ENCODE measurements at regions not wholly inside any gene's neighbourhood (a gene's known extent, or its start where the extent isn't known, plus 50 kb on each side); places are given as distances from the start of the nearest gene placed in this dataset.
"Not testable (repeated sequence)": the region's sequence is repeated elsewhere in the genome, so short reads cannot be mapped to it uniquely, and the experiment has no call there.

GRCh38 chr10:4243169-4243568, 458.2 kb upstream of the KLF6 start:
- Mint-ChIP-seq H3K27ac (no peak overlapping the region), H3K4me1 (peaks cover 13 to 39% (median 31%) of the 10 kb centered on the region in 3 donors)

DNA sequence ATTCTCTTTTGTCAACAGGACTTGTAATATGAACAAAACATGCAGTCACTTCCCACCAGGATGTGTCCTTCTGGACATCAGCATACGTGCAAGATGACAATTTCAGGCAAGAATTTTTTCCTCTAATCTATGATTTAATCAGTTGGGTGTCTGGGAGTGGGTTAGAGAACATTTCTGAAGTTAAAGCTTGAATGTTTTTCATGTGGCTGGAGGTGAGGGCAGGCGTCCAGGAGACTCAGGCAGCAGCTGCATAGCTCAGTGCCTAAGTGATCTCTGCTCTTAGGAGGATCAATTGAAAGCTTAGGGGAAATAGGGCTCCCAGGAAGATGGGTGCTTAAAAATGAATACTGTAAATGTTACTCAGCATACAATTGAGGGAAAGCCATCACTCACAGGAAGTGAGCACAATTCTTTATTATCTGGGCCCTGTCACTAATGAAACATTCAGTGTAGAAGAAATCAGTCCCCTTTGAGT, 457.6 kb upstream of the KLF6 start:
- H3K27ac Mint-ChIP-seq = peak overlapping the region in 2 of 8 donors; percentile 6 to 7
- no peaks in the 10 kb centered on the region for H3K27me3 ChIP-seq (ENCODE audit: insufficient read depth, low read length, poor library complexity, severe bottlenecking)
- POLR2A ChIA-PET = interaction anchor here (0.7 kb wide), 1 partner anchor 95 kb away, joined by 3 read pairs; no protein-coding TSS in a partner anchor
- no peaks in the 10 kb centered on the region for H3K9me3 Mint-ChIP-seq
- H3K4me3 Mint-ChIP-seq = no peak overlapping the region
- CTCF ChIA-PET = no interaction called here
- no peak for DNase-seq
- no peak overlapping the region for H3K27ac ChIP-seq (ENCODE audit: low read depth, low read length)
- H3K4me1 ChIP-seq (ENCODE audit: insufficient read depth, low read length) = no peaks in the 10 kb centered on the region
- H3K4me1 Mint-ChIP-seq = peaks cover 13 to 39% (median 25%) of the 10 kb centered on the region in 3 donors
- no peak overlapping the region for H3K4me3 ChIP-seq (ENCODE audit: low read length)
- peaks cover 0 to 11% (median 3%) of the 10 kb centered on the region in 3 donors for H3K36me3 Mint-ChIP-seq
- peaks cover 0 to 1% of the 10 kb centered on the region in 2 donors for H3K27me3 Mint-ChIP-seq
- no peaks in the 10 kb centered on the region for H3K36me3 ChIP-seq (ENCODE audit: insufficient read depth, low read length)
- no peaks in the 10 kb centered on the region for H3K9me3 ChIP-seq (ENCODE audit: low read length)

More at GRCh38 chr10:4243169-4243568, 458.2 kb upstream of the KLF6 start:
- H3K9me3 Mint-ChIP-seq = no peaks in the 10 kb centered on the region
- no peak overlapping the region for H3K4me3 Mint-ChIP-seq
- no peaks in the 10 kb centered on the region for H3K27me3 ChIP-seq (ENCODE audit: insufficient read depth, low read length, poor library complexity, severe bottlenecking)
- no peaks in the 10 kb centered on the region for H3K9me3 ChIP-seq (ENCODE audit: low read length)
- H3K36me3 Mint-ChIP-seq = peaks cover 0 to 11% (median 3%) of the 10 kb centered on the region in 3 donors
- H3K4me3 ChIP-seq (ENCODE audit: low read length) = no peak overlapping the region
- H3K27ac ChIP-seq (ENCODE audit: low read depth, low read length) = no peak overlapping the region
- no peaks in the 10 kb centered on the region for H3K36me3 ChIP-seq (ENCODE audit: insufficient read depth, low read length)
- H3K4me1 ChIP-seq (ENCODE audit: insufficient read depth, low read length) = no peaks in the 10 kb centered on the region
- DNase-seq = no peak
- POLR2A ChIA-PET = interaction anchor here (0.6 to 0.7 kb wide), 2 partner anchors 9 to 96 kb away, joined by 3 read pairs; no protein-coding TSS in a partner anchor
- CTCF ChIA-PET = no interaction called here
- peaks cover 0 to 1% of the 10 kb centered on the region in 2 donors for H3K27me3 Mint-ChIP-seq

DNA sequence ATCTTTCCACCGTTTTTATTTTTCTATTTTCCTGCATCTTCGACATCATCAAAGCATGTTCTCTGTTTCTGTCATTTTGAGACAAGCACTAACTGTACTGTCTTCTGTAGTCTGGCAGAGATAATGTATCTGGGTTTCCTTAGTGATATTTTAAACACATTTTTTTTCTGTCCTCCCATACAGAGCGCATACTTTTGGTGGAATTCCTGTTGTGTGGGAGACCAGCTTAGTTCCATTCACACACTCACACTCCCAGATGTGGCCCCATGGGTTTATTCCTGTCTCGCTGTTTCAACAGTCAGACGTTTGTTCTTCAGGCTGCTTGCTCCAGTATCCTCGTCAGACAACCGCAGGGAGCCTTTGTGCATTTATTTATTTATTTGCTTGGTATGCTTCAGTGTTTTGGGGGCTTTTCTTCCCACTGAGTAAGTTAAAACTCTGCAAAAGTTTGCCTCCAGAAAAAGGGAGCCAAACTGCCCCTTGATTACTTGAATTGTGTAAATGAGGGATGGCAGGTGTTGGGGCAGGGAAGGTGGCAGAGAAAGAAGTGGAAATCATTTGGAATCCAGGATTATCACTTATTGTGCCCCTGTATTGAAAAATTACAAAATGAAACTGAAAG, 456.8 kb upstream of the KLF6 start:
- H3K27me3 Mint-ChIP-seq = peaks cover 0 to 1% of the 10 kb centered on the region in 2 donors
- peaks cover 11 to 34% (median 20%) of the 10 kb centered on the region in 3 donors for H3K4me1 Mint-ChIP-seq
- CTCF ChIA-PET = no interaction called here
- no peak for DNase-seq
- Histone ChIP-seq H3K4me1 (ENCODE audit: insufficient read depth, low read length) (no peaks in the 10 kb centered on the region), H3K4me3 (ENCODE audit: low read length) (no peak overlapping the region), H3K27me3 (ENCODE audit: insufficient read depth, low read length, poor library complexity, severe bottlenecking) (no peaks in the 10 kb centered on the region), H3K27ac (ENCODE audit: low read depth, low read length) (no peak overlapping the region), H3K9me3 (ENCODE audit: low read length) (no peaks in the 10 kb centered on the region), H3K36me3 (ENCODE audit: insufficient read depth, low read length) (no peaks in the 10 kb centered on the region)
- peaks cover 0 to 11% (median 3%) of the 10 kb centered on the region in 3 donors for H3K36me3 Mint-ChIP-seq
- no peak overlapping the region for H3K27ac Mint-ChIP-seq
- H3K4me3 Mint-ChIP-seq = no peak overlapping the region
- POLR2A ChIA-PET = no interaction called here
- H3K9me3 Mint-ChIP-seq = peaks cover 0 to 5% (median 0%) of the 10 kb centered on the region in 5 donors

- no peaks in the 10 kb centered on the region for H3K27me3 Mint-ChIP-seq
- DNase-seq = no peak
- Histone ChIP-seq H3K27me3 (ENCODE audit: insufficient read depth, low read length, poor library complexity, severe bottlenecking) (no peaks in the 10 kb centered on the region), H3K4me3 (ENCODE audit: low read length) (no peak overlapping the region), H3K27ac (ENCODE audit: low read depth, low read length) (no peak overlapping the region), H3K36me3 (ENCODE audit: insufficient read depth, low read length) (no peaks in the 10 kb centered on the region), H3K4me1 (ENCODE audit: insufficient read depth, low read length) (peaks cover 2% of the 10 kb centered on the region), H3K9me3 (ENCODE audit: low read length) (no peaks in the 10 kb centered on the region)
- POLR2A ChIA-PET = no interaction called here
- H3K4me3 Mint-ChIP-seq = no peak overlapping the region
- H3K9me3 Mint-ChIP-seq = peaks cover 0 to 5% (median 0%) of the 10 kb centered on the region in 5 donors
- H3K36me3 Mint-ChIP-seq = peaks cover 0 to 11% (median 0%) of the 10 kb centered on the region in 3 donors
- H3K27ac Mint-ChIP-seq = no peak overlapping the region
- CTCF ChIA-PET = no interaction called here
- peaks cover 8 to 28% (median 14%) of the 10 kb centered on the region in 3 donors for H3K4me1 Mint-ChIP-seq
These were observed 455.7 kb upstream of the KLF6 start for GRCh38 chr10:4240608-4241197.

DNA sequence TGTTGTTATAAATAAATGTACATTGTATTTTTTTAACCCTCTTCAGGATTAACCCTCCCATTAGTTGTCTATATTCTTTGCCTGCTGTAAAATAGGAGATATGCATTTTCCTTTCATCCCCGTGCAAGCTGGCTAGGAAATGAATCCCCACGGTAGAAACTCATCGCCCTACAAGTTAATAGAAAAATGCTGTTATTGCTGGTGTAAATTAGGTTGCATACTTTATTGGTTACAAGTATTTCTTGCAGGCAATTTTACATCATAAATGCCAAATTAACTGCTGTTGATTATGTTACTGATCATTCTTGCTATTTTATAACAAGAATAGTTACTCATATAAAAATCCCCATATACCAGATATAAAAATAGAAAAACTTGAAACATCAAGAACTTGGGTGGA, 454.2 kb upstream of the KLF6 start:
- H3K9me3 Mint-ChIP-seq = peaks cover 0 to 9% (median 1%) of the 10 kb centered on the region in 5 donors
- H3K4me1 Mint-ChIP-seq = peaks cover 20 to 41% (median 27%) of the 10 kb centered on the region in 3 donors
- Histone ChIP-seq H3K27ac (ENCODE audit: low read depth, low read length) (no peak overlapping the region), H3K4me1 (ENCODE audit: insufficient read depth, low read length) (peaks cover 8% of the 10 kb centered on the region), H3K27me3 (ENCODE audit: insufficient read depth, low read length, poor library complexity, severe bottlenecking) (no peaks in the 10 kb centered on the region), H3K4me3 (ENCODE audit: low read length) (no peak overlapping the region), H3K36me3 (ENCODE audit: insufficient read depth, low read length) (no peaks in the 10 kb centered on the region), H3K9me3 (ENCODE audit: low read length) (no peaks in the 10 kb centered on the region)
- H3K27ac Mint-ChIP-seq = no peak overlapping the region
- CTCF ChIA-PET = no interaction called here
- no peak for DNase-seq
- H3K27me3 Mint-ChIP-seq = no peaks in the 10 kb centered on the region
- peaks cover 0 to 7% (median 0%) of the 10 kb centered on the region in 3 donors for H3K36me3 Mint-ChIP-seq
- POLR2A ChIA-PET = no interaction called here
- no peak overlapping the region for H3K4me3 Mint-ChIP-seq

DNA sequence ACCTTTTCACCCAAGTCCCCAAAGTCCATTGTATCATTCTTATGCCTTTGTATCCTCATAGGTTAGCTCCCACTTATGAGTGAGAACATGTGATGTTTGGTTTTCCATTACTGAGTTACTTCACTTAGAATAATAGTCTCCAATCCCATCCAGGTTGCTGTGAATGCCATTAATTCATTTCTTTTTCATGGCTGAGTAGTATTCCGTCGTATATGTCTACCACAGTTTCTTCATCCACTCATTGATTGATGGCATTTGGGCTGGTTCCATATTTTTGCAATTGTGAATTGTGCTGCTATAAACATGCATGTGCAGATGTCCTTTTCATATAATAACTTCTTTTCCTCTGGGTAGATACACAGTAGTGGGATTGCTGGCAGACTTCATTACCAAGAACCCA, 451.9 kb upstream of the KLF6 start:
- H3K27ac ChIP-seq (ENCODE audit: low read depth, low read length); H3K27me3 ChIP-seq (ENCODE audit: insufficient read depth, low read length, poor library complexity, severe bottlenecking); H3K36me3 ChIP-seq (ENCODE audit: insufficient read depth, low read length); H3K36me3 Mint-ChIP-seq; H3K4me1 ChIP-seq (ENCODE audit: insufficient read depth, low read length); H3K9me3 ChIP-seq (ENCODE audit: low read length); DNase-seq; H3K4me3 Mint-ChIP-seq; H3K4me3 ChIP-seq (ENCODE audit: low read length); POLR2A ChIA-PET; CTCF ChIA-PET; H3K27ac Mint-ChIP-seq; H3K27me3 Mint-ChIP-seq: not testable (repeated sequence)
- Mint-ChIP-seq H3K4me1 (peaks cover 24 to 37% (median 33%) of the 10 kb centered on the region in 3 donors), H3K9me3 (peaks cover 1 to 16% (median 3%) of the 10 kb centered on the region in 5 donors)

DNA sequence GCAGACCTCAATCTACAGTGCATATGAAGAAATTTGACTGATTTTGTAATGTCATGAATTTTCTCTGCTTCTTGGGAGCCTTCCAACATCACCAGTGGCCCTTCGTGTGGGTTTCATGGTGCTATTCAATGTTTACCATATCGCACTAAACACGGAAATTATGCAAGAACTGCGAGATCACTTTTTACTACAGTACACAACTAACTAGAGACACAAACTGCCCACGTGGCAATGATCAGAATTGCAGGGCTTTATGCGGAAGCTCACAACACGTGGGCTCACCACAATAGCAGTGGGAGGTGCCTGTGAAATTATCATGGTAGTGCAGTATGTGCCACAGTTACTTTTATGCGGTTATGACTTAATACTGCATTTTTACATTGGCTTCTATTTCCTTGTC, 449.7 kb upstream of the KLF6 start:
- CTCF ChIA-PET = interaction anchor here (0.8 to 1.5 kb wide), 4 partner anchors 15 to 450 kb away, joined by 3 to 5 read pairs (median 3); partner anchors contain the start of gene KLF6
- POLR2A ChIA-PET = interaction anchor here (0.6 to 0.7 kb wide), 2 partner anchors 9 to 449 kb away, joined by 3 to 5 read pairs; partner anchors contain the start of gene KLF6

DNA sequence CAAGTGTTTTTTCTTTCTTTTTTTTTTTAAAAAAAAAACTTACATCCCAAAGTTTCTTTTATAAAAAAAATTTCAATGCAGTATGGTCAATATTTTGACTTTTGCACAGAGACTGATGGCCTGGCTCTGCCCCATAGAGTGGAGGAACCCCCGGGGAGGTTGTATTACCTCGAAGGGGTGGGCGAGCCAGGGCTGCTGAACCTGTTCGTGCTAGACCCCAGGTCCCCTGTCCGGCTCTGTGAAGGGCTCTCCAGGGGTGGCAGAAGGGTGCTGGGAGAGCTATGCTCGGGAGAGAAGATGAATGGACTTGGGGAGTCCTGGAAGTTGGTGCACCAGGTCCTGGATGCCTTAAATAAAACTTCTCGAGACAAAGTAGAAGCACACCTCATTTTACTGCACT, 446.4 kb upstream of the KLF6 start:
- ChIA-PET POLR2A (no interaction called here), CTCF (no interaction called here)
- no peak for DNase-seq
- Histone ChIP-seq H3K4me3 (ENCODE audit: low read length) (no peak overlapping the region), H3K27ac (ENCODE audit: low read depth, low read length) (no peak overlapping the region), H3K27me3 (ENCODE audit: insufficient read depth, low read length, poor library complexity, severe bottlenecking) (no peaks in the 10 kb centered on the region), H3K9me3 (ENCODE audit: low read length) (no peaks in the 10 kb centered on the region), H3K4me1 (ENCODE audit: insufficient read depth, low read length) (peaks cover 8% of the 10 kb centered on the region), H3K36me3 (ENCODE audit: insufficient read depth, low read length) (no peaks in the 10 kb centered on the region)
- Mint-ChIP-seq H3K27me3 (no peaks in the 10 kb centered on the region), H3K9me3 (peaks cover 0 to 12% (median 3%) of the 10 kb centered on the region in 5 donors), H3K4me1 (peaks cover 24 to 37% (median 36%) of the 10 kb centered on the region in 3 donors), H3K4me3 (no peak overlapping the region), H3K27ac (no peak overlapping the region), H3K36me3 (peaks cover 0 to 4% (median 0%) of the 10 kb centered on the region in 3 donors)

More for the DNA sequence above, 449.7 kb upstream of the KLF6 start:
- no peaks in the 10 kb centered on the region for H3K27me3 Mint-ChIP-seq
- peak overlapping the region; percentile 6 to 81 (median 46) for H3K27ac Mint-ChIP-seq
- Histone ChIP-seq H3K4me3 (ENCODE audit: low read length) (no peak overlapping the region), H3K36me3 (ENCODE audit: insufficient read depth, low read length) (no peaks in the 10 kb centered on the region), H3K27ac (ENCODE audit: low read depth, low read length) (no peak overlapping the region), H3K9me3 (ENCODE audit: low read length) (no peaks in the 10 kb centered on the region), H3K4me1 (ENCODE audit: insufficient read depth, low read length) (peaks cover 8% of the 10 kb centered on the region), H3K27me3 (ENCODE audit: insufficient read depth, low read length, poor library complexity, severe bottlenecking) (no peaks in the 10 kb centered on the region)
- peaks cover 0 to 7% (median 0%) of the 10 kb centered on the region in 3 donors for H3K36me3 Mint-ChIP-seq
- peak in 4 of 5 donors; percentile 47 to 80 (median 66) for DNase-seq
- peaks cover 24 to 37% (median 36%) of the 10 kb centered on the region in 3 donors for H3K4me1 Mint-ChIP-seq
- H3K4me3 Mint-ChIP-seq = peak overlapping the region in 6 of 7 donors; percentile 7 to 47 (median 18)
- H3K9me3 Mint-ChIP-seq = peaks cover 1 to 16% (median 3%) of the 10 kb centered on the region in 5 donors

Measured in CD8-positive, alpha-beta memory T cell (primary cell).